Activated CD4-positive, alpha-beta T cell treated with anti-CD3 and anti-CD28 coated beads for 48 hours (primary cell): ENCODE measurements at regions not wholly inside any gene's neighbourhood (a gene's known extent, or its start where the extent isn't known, plus 50 kb on each side); places are given as distances from the start of the nearest gene placed in this dataset.
"Not testable (repeated sequence)": the region's sequence is repeated elsewhere in the genome, so short reads cannot be mapped to it uniquely, and the experiment has no call there.

Experiments
- DNase-seq: peaks from one replicate; pipeline ENCODE4 v3.0.0-alpha.2; 2020

DNA sequence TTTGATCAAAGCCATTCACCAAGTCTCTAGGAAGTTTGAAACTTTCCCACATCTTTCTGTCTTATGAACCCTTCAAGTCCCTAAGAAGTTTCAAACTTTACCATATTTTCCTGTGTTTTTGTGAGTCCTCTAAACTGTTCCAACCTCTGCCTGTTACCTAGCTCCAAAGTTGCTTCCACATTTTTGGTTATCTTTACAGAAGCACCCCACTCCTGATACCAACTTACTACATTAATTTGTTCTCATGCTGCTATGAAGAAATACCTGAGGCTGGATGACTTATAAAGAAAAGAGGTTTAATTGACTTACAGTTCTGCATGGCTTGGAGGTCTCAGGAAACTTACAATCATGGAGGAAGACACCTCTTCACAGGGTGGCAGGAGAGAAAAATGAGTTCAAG, 961.6 kb downstream of the LTN1 start:
- not testable (repeated sequence) for DNase-seq

GRCh38 chr21:28025111-28025510, 967.6 kb downstream of the LTN1 start:
- no peak for DNase-seq

DNA sequence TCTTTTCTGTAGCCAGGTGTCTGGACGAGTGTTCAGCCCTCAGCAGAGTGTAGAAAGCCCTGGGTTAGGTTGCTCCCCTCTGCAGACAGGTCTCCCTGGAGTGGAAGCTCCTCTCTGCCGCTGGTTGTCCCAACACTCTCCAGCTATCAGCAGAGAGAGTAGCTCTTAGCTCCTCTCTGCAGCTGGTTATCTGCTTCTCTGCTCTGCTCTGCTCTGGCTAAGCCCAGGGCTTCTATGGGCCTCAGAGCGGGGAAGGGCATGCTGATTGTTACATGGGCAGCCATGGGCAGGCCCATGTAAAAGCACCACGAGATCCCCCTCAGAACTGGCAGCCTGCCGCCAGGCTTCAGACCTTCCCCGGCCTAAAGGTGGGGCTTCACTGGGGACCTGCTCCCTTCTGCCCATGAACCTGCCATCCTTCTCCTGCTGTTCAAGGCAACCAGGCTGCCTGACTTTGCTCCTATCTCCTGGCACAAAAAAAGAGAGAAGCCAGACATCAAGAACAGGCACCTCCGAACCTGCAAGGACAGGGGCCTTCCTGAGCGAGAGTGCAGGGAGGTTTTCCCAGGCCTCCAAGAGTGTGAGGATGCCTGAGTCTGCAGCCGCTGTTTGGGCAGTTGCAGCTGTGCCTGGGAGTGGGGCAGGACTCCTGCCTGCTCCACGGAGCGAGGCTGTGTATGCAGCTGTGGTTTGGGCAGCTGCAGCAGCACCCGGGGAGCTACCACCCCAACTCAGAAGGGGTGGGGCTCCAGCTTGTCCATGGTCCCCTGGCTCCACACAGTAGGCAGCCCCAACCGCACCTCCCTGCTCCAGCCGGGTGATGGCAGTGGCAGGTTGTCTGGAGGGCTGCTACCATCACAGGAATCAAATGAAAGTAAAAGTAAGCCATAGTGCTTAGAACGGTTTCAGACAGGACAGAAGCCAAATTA, 973.7 kb downstream of the LTN1 start:
- no peak for DNase-seq

GRCh38 chr21:28018213-28018612, 974.5 kb downstream of the LTN1 start:
- no peak for DNase-seq

GRCh38 chr21:28016571-28016970, 976.1 kb downstream of the LTN1 start:
- no peak for DNase-seq

DNA sequence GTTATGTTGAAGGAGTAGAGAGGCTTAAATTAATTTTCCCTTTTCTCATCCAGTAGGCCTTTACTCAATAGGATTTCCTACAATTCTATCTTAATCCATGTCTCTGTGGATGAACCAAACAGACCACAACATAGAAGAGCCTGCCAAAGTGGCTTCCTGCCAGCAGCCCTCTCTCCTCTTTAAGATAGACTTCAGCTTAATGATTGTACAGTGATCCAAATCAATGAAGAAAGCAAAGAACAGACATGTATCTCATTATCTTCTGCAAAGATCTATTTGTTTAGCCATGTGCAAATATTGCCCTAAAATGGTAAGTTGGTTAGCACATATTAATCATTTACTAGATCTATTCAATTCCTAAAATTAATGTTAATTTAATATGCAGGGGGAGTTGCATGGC, 979.6 kb downstream of the LTN1 start:
- not testable (repeated sequence) for DNase-seq

- DNase-seq = not testable (repeated sequence)
Observed at GRCh38 chr21:28011970-28012369, 980.7 kb downstream of the LTN1 start.

DNA sequence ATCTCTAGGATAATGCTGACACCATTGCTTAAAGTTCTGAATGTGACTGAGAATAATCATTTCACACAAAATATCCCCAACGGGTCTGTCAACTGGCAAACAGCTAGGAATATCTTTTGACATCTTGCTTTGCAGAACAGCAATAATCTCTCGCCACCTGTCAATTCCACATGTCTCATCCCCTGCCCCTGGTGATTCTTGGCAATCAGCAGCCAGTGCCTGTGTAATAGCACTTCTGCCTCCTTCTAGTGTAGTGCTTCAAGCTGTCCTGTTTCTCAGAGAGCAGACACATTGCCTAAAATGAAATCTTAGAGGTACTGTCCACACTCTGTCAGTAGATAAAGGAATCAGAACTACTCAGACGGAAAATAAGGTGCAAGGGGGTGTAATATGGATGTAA, 984.4 kb downstream of the LTN1 start:
- not testable (repeated sequence) for DNase-seq

DNA sequence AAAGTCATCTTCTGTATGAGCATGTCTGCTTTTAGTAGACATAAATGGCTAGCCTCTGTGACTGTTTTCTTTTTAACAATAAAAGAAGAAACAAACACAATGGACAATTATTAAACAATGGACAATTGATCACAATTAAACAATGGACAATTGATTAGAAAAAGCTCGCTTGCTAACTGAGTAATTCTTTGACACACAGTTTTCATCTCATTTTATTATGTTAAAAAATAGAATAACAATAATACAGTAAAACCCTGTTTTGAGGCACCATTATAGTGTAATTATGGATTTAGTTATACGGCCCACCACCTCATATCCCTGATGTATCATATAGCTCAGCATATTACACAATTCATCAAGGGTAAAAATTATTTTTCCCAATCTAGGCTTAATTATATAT, 989.0 kb downstream of the LTN1 start:
- not testable (repeated sequence) for DNase-seq

DNA sequence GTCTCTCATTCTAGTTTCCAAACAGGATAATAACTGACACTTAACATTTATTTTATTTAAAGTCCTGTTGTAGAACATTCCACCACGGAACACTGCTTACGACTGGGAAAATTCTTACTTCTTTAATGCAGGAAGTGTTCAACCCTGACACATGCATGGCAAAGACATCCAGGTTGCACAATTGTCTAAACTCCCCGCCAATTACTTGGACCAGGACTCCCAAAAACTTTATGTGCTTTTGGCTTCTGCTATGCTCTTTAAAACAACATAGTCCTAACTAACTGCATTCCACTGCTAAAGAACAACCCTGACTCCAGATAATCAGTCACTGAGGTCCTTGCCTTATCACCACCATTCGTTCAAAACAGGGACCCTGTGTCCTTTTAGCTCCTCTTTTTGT, 995.8 kb downstream of the LTN1 start:
- DNase-seq = not testable (repeated sequence)

GRCh38 chr21:27984663-27985325, 1007.9 kb downstream of the LTN1 start:
- not testable (repeated sequence) for DNase-seq

- DNase-seq = not testable (repeated sequence)
Observed at GRCh38 chr21:27979446-27979845, 1012.6 kb upstream of the ADAMTS5 start.

GRCh38 chr21:27975514-27975913, 1008.6 kb upstream of the ADAMTS5 start:
- DNase-seq = no peak

DNA sequence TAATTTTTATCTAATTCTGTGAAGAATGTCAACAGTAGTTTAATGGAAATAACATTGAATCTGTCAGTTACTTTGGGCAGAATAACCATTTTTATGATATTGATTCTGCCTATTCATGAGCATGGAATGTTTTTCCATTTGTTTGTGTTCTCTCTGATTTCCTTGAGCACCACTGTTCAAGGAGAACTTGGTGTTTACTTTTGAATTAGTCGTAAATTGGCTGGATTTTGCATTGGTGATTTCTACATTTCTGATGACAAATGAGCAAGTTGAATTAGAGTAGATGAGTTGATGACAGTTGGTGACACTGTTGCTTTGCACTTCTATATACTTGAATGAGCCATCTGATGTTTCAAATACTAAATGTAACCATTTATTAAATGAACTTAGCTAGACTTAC, 1007.3 kb upstream of the ADAMTS5 start:
- not testable (repeated sequence) for DNase-seq

DNA sequence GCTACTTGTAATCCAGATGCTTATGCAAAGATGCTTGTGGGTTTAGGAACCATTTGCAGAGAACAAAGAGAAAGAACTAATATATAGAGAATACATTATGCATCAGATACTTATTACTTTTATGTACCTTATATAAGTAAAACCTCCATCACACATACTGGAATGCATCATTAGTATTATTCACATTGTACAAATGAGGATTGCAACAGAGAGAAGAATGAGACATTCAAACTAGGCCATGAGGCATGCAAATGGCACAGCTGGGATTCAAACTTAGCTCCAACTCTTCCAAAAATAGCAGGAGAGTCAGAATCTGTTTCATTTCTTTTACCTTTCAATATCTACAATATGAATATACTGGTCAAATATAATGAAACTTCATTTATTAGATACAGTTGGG, 1001.4 kb upstream of the ADAMTS5 start:
- not testable (repeated sequence) for DNase-seq

- DNase-seq = no peak
Observed at GRCh38 chr21:27954543-27955165, 987.8 kb upstream of the ADAMTS5 start.

GRCh38 chr21:27953340-27954045, 986.6 kb upstream of the ADAMTS5 start:
- no peak for DNase-seq

- not testable (repeated sequence) for DNase-seq
Observed at GRCh38 chr21:27949093-27949492, 982.2 kb upstream of the ADAMTS5 start.

GRCh38 chr21:27930108-27930767, 963.4 kb upstream of the ADAMTS5 start:
- not testable (repeated sequence) for DNase-seq

DNA sequence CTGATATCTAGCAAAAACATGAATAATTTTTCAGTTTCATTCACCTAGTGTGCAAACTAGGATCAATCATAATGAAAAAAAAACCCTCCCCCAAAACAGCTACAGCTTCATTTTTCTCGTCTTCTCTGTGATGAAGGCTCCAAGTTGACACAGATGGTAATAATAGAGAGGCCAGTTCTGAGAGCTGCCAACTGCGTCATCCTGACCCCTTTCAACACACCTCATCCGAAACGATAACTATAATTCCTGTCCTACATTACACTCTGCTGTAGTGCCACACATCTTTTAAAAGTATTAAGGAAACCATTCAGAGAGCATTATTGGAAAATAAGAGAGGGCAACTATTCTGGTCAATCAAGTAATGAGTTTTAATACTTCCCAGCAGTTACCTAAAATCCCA, 962.3 kb upstream of the ADAMTS5 start:
- not testable (repeated sequence) for DNase-seq

DNA sequence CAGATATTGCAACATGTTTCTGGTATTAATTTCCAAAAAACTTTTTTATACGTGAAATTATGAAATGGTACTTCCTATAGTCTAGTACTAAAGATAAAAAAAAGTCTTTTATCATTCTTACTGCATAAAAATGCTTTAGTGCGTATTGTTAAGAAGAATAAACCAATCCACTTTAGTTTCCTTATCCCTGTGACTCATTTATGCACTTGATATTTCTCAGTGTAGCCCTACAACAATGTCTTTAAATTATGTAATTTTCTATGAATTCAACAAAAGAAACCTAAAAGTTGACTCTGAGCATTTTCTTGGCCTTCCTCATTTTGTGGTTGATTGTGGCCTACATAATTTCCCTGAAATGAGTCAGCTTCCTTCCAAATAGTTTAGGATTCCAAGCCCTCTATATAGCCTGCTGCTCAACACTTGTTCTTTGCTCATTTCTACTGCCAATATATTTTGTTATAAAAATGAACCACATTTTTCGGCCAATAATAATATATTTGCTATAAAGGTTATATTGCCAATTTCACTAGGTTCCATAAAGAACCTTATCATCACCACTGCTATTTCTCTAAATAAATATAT, 961.7 kb upstream of the ADAMTS5 start:
- DNase-seq = not testable (repeated sequence)

GRCh38 chr21:27921421-27921820, 954.5 kb upstream of the ADAMTS5 start:
- not testable (repeated sequence) for DNase-seq
